ENCODE measurements at regions not wholly inside any gene's neighbourhood (a gene's known extent, or its start where the extent isn't known, plus 50 kb on each side); places are given as distances from the start of the nearest gene placed in this dataset.

DNA sequence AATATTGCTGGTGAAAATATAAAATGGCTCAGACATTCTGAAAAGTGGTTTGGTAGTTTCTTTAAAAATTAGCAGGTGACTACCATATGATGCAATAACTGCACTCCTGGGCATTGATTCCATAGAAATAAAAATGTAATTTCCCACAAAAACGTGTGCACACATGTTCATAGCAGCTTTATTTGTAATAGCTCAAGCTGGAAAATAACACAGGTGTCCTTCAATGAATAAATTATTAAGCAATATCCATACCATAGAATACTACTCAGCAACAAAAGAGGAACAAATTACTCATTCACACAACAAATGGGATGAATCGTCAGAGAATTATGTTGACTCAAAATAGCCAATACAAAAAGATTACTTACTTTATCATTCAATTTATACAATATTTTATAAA lies 893.7 kb upstream of the SLIT2 start:
- 42 to 55% (median 47%) methylated on average over 2 of the region's 2 CpGs for WGBS, 3 donors
- no peak for DNase-seq
- intact Hi-C loops (cut with DNase I): no loop called here
- Histone ChIP-seq H3K9me3 (no peaks in the 10 kb centered on the region), H3K4me3 (no peak overlapping the region), H3K27ac (no peak overlapping the region), H3K27me3 (peaks cover 2% of the 10 kb centered on the region), H3K36me3 (no peaks in the 10 kb centered on the region), H3K4me1 (ENCODE audit: insufficient read depth) (no peaks in the 10 kb centered on the region)
- TF ChIP-seq POLR2A (IDR thresholded peaks at IDR 0.05) (no peak), EP300 (IDR thresholded peaks at IDR 0.05) (no peak), CTCF (IDR thresholded peaks at IDR 0.05) (no peak)

GRCh38 chr4:19349416-19349815 lies 902.3 kb upstream of the SLIT2 start:
- H3K27ac ChIP-seq: no peak overlapping the region
- no peaks in the 10 kb centered on the region for H3K36me3 ChIP-seq
- H3K4me1 ChIP-seq (ENCODE audit: insufficient read depth): no peaks in the 10 kb centered on the region
- intact Hi-C loops (cut with DNase I): no loop called here
- no peaks in the 10 kb centered on the region for H3K9me3 ChIP-seq
- H3K27me3 ChIP-seq: no peaks in the 10 kb centered on the region
- no peak for DNase-seq
- TF ChIP-seq EP300 (IDR thresholded peaks at IDR 0.05) (no peak), POLR2A (IDR thresholded peaks at IDR 0.05) (no peak), CTCF (IDR thresholded peaks at IDR 0.05) (no peak)
- no peak overlapping the region for H3K4me3 ChIP-seq
- 88 to 93% (median 89%) methylated on average over 1 of the region's 1 CpG for WGBS, 3 donors

- Histone ChIP-seq H3K27ac (no peak overlapping the region), H3K27me3 (no peaks in the 10 kb centered on the region), H3K4me1 (ENCODE audit: insufficient read depth) (no peaks in the 10 kb centered on the region), H3K4me3 (no peak overlapping the region), H3K9me3 (no peaks in the 10 kb centered on the region), H3K36me3 (no peaks in the 10 kb centered on the region)
- no peak for TF ChIP-seq CTCF (IDR thresholded peaks at IDR 0.05)
- TF ChIP-seq EP300 (IDR thresholded peaks at IDR 0.05): no peak
- TF ChIP-seq POLR2A (IDR thresholded peaks at IDR 0.05): no peak
- DNase-seq: no peak
- intact Hi-C loops (cut with DNase I): no loop called here
Observed at GRCh38 chr4:19348746-19349145, 903.0 kb upstream of the SLIT2 start.

- no peaks in the 10 kb centered on the region for H3K27me3 ChIP-seq
- no peak overlapping the region for H3K27ac ChIP-seq
- TF ChIP-seq CTCF (IDR thresholded peaks at IDR 0.05) (no peak), EP300 (IDR thresholded peaks at IDR 0.05) (no peak), POLR2A (IDR thresholded peaks at IDR 0.05) (no peak)
- H3K4me1 ChIP-seq (ENCODE audit: insufficient read depth): no peaks in the 10 kb centered on the region
- 72 to 82% (median 79%) methylated on average over 3 of the region's 3 CpGs for WGBS, 3 donors
- H3K4me3 ChIP-seq: no peak overlapping the region
- no peak for DNase-seq
- no peaks in the 10 kb centered on the region for H3K36me3 ChIP-seq
- no peaks in the 10 kb centered on the region for H3K9me3 ChIP-seq
- intact Hi-C loops (cut with DNase I): no loop called here
Observed at GRCh38 chr4:19346636-19347035, 905.1 kb upstream of the SLIT2 start.

DNA sequence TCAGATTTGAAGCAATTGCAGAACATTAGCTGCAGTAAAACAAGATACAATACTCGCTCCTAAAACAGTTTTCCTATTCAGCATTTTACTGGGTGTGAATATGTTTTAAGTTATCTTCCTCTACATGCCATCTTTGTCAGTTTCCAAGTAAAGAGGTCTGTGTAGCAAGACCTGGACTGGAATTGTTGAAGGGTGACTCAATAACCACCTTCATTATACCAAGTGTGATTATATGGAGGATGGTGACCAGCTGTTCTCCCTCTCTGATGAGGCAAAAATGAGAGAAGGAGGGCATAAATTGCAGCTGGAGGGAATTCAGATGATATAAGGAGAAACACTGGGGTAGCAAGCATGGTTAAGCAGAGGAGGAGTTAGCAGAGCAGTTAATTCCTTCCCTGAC lies 922.1 kb upstream of the SLIT2 start:
- Histone ChIP-seq H3K27me3 (no peaks in the 10 kb centered on the region), H3K36me3 (no peaks in the 10 kb centered on the region), H3K27ac (no peak overlapping the region), H3K9me3 (no peaks in the 10 kb centered on the region), H3K4me1 (ENCODE audit: insufficient read depth) (no peaks in the 10 kb centered on the region), H3K4me3 (no peak overlapping the region)
- no peak for DNase-seq
- 38 to 49% (median 39%) methylated on average over 1 of the region's 1 CpG for WGBS, 3 donors
- TF ChIP-seq EP300 (IDR thresholded peaks at IDR 0.05) (no peak), POLR2A (IDR thresholded peaks at IDR 0.05) (no peak), CTCF (IDR thresholded peaks at IDR 0.05) (no peak)
- intact Hi-C loops (cut with DNase I): no loop called here
